ENCODE measurements at regions not wholly inside any gene's neighbourhood (a gene's known extent, or its start where the extent isn't known, plus 50 kb on each side); places are given as distances from the start of the nearest gene placed in this dataset.
"Not testable (repeated sequence)": the region's sequence is repeated elsewhere in the genome, so short reads cannot be mapped to it uniquely, and the experiment has no call there.

DNA sequence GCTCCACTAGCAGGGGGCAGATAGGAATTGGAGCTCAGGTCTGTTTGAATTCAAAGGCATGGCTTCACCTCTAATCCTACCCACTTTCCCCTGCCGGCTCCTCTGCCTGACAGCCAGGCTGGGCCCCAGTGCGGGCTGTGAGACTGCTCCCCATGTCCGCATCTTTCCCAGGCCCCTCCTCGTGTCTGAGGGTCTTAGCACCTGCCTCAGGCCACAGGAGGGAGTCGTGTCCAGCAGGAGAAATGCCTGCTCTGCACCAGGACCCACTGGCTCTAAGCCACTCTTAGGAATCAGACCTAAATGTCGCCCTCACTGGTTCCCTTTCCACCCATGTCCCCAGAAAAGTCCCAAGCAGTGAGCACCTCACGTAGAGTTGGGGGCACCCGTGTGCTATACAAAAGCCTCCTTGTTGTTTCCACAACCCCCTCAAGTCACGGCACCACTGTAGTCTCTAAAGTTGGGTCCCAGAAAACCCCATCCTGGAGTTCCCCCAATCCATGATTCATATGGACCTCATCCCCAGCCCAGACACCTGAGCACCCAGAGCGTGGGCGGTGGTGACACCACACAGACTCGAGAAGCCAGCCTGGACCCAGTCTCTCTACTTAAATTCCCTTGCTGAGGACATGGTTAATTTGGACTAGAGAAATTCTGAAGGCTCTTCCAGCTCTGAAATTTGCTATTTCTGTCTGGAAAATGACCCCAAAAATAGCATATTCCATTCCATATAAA, 466.4 kb upstream of the ZMIZ1 start:
- peak; percentile 52 to 73 (median 63) for DNase-seq

DNA sequence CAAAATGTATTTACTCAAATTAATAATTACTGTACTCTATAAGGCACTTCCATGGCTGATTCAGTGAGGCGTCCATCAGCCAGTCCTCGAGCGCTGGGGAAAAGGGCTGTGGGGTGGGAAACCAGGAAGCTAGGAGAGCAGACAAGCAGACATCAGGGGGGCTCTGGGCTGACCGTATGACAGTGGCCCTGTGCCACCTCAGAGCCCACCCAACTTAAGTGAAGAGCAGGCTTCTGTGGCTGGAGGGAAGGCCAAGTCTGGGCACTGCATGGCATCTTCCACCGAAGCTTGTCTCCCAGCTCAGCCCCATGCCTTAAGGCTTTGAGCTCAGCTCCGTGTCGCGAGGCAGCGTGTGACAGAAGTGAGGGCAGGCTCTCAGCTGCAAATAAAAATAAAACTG, 464.5 kb upstream of the ZMIZ1 start:
- DNase-seq, result no peak

DNA sequence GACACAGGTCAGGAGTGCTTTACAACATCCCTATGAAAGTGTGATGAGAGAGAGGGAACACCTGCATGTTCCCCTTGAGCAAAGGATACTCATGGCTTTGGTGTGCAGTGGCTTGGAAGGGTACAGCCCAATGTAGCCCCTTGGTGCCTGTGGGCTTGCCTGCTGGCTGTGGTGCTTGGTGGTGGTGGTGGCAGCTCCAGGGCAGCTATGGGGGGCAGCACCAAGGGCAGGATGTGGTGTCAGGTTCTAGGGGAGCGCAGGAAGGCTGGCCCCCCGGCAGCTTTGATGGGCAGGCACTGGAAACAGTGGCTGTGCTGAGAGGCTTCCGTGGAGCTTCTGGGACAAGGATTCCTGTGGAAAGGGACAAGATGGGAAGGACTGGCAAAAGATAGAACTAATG, 464.0 kb upstream of the ZMIZ1 start:
- DNase-seq, result no peak

DNA sequence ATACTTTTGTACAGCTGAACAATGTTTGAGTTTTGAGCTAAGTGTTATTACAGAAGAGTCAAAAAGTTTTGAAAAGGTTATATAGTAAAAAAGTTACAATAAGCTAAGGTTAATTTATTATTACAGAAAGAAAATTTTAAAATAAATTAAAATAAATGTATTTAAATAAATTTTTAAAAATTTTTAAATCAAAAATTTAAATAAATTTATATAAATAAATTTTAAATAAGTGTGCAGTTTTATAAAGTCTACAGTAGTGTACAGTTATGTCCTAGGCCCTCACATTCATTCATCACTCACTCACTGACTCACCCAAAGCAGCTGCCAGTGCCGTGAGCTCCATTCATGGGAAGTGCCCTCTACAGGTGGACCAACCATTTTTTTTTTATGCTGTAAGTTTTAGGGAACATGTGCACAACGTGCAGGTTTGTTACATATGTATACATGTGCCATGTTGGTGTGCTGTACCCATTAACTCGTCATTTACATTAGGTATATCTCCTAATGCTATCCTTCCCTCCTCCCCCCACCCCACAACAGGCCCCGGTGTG, 462.9 kb upstream of the ZMIZ1 start:
- DNase-seq, result peak in 1 of 3 donors; percentile 26

DNA sequence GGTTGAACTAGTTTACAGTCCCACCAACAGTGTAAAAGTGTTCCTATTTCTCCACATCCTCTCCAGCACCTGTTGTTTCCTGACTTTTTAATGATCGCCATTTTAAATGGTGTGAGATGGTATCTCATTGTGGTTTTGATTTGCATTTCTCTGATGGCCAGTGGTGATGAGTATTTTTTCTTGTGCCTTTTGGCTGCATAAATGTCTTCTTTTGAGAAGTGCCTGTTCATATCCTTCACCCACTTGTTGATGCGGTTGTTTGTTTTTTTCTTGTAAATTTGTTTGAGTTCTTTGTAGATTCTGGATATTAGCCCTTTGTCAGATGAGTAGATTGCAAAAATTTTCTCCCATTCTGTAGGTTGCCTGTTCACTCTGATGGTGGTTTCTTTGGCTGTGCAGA, 462.0 kb upstream of the ZMIZ1 start:
- DNase-seq, result not testable (repeated sequence)

DNA sequence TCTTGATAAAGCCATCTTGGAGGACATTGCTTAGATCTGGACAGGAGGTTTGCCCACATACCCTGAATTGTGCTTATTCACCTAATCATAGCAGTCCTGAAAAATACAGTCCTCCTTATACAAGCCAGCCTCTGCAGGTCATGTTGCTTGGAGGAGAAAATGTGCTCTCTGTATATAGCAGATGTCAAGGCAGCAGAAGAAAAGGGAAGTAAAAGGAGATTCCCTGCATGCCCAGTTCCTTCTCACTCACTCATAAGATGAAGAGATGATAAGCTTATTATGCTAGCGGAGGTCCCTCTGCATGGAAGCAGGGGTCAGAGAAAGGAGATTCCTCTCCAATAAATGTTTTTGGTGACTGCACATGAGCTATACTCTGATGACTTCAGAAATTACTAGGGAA, 458.8 kb upstream of the ZMIZ1 start:
- peak in 1 of 3 donors; percentile 20 for DNase-seq

DNA sequence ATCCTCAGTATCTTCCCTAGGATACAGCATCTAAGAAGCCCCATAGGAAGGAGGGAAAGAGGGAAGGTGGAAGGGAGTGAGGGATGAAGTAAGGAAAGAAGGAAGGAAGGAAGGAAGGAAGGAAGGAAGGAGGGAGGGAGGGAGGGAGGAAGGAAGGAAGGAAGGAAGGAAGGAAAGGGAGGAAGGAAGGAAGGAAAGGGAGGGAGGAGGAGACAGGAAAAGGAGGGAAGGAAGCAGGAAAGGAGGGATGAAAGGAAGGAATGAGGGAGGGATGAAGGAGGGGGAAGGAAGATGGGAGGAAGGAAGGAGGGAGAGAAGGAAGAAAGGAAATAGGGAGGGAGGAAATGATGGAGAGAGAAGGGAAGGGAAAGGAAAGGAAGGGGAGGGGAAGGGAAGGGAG, 455.6 kb upstream of the ZMIZ1 start:
- DNase-seq, result no peak

DNA sequence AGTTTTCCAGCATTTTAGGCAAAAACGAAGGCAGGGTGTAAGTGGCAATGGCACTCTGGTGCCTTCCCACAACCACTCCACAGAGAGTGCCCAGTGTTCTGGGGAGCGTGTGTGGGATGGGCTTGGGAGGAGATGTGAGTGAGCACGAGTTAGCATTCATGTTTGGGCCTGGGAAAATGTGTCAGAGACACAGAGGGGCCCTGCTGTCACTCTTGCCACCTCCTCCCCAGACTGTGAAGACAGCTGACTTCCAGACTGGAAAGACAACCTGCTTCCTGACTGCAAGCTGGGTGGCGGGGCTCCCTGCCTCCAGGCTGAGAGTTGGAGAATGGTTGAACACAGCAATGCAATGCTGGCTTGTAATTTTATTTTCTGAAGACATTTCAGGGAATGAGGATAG, 454.5 kb upstream of the ZMIZ1 start:
- no peak for DNase-seq

DNA sequence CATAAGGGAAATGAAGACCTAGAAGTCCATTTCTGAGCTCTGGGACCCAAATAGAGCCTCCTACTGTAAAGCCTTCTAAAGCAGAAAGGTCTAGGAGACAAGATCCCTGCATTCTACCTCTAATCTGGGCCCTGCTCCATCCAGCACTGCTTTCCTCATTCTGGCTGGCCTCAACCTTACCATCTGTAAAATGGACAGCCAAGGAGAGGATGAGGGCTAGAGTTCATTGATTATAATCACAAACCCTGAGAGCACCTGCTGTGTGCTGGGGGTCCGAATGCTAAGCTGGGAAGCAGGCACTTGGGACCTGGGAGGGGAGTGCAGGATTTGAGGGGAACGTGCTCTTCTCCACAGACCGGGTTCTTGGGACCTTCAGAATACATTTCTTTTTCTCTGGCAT, 454.0 kb upstream of the ZMIZ1 start:
- no peak for DNase-seq

DNA sequence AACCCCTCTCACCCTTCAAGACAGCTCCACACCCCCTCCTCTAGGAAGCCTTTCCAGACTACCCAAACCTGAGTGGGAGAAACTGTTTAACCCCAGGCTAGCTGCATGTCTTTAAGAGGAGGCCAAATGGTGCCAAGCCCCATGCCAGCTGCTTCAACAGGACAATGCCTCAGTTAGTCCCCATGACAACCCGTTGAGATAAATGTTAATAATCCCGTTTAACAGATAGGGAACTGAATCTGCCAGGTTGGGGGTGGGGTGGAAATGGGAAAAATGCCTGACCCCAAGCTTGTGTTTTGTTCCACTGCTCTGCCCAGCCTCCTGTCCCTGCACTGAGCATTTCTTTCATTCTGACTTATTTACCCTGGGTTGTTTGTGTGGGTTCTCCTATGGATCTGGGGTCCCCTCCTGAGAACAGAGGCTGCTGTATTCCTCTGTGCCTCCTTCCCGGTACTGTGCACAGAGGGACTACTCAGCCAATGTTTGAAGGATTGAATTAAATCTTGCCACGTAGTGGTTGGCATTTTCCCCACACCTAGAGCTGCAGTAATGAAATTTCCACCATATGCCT, 452.6 kb upstream of the ZMIZ1 start:
- DNase-seq, result no peak

DNA sequence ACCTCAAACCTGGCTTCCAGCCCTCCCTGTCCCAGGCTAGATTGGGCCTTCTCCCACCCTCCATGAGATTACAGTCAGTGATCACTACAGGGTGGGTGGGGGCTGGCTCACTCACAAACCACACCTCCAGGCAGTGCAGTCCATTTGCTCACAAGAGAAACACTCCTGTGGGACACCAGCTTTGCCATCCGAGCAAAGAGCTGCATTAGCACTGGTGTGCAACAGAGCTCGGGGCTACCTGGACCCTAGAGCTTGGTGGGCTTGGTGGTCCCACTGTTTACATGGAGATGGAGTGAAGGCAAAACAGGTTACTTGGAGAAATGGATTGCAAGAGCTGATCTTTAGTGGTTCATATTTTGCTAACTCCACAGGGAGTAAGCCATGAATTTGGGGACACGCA, 451.7 kb upstream of the ZMIZ1 start:
- DNase-seq, result no peak

DNA sequence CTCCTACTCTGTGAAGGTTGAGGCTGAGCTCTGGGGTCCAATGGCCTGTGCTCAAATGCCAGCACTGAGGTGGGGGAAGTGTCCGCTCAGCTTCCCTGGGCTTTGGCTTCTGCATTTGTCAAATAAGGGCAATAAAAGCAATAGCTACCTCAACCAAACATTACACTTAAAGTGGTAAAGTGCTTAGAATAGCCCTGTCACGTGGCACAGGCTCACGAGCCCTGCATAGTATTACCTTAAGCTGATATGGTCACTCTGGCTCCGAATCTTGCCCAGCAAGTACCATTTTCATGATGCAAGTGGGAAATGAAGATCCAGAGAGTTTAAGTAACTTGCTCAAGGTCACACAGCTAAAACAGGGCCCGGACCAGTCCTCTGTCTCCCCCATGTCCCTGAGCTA, 451.1 kb upstream of the ZMIZ1 start:
- no peak for DNase-seq

DNA sequence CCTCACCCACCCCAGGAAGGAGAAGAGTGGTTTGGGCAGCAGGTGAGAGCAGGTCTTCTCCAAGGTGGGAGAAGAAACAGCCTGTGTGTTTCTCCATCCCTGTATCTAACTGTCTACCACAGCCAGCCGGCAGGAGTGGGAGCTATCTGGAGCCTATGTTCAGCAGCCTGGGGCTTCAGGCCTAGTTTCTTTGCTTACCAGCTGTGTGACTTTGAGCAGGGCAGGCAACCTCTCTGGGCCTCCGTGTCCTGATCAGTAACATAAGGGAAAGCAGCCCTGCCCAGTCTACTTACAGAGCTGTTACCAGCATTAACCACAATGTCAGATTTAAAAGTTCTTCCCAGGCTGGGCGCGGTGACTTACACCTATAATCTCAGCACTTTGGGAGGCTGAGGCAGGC, 450.7 kb upstream of the ZMIZ1 start:
- DNase-seq, result no peak

DNA sequence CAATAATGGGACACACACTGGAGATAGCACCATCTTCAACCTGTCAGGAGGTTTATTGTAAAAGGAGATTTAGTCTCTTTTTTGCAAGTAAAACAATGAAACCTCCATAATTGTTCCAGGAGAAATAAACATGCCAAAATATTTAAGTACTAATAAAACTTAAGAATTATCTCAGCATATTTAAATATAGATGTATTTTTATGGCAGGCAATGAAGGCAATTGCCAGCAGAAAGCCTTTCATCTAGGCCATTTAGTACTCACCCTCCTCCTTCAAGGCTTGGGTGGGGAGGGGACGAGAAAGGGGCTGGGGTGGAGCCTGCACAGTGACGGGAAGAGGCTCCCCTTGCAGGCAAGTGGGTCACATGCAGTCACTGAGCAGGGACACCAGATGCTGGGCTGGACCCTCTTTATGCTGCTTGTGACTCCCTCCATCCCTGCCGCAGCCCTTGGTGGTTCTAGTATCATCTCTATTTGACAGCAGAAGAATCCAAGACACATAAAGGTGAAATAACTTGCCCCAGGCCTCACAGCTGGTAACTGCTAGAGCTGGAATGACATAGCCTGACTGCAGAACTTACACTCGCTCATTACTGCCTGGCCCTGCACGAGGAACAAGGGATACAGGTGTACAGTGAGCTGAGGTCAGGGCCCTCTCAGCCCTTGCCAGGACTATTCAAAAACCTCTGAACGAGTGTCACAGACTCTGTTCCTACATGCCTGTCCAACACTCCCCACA, 449.5 kb upstream of the ZMIZ1 start:
- DNase-seq, result no peak

DNA sequence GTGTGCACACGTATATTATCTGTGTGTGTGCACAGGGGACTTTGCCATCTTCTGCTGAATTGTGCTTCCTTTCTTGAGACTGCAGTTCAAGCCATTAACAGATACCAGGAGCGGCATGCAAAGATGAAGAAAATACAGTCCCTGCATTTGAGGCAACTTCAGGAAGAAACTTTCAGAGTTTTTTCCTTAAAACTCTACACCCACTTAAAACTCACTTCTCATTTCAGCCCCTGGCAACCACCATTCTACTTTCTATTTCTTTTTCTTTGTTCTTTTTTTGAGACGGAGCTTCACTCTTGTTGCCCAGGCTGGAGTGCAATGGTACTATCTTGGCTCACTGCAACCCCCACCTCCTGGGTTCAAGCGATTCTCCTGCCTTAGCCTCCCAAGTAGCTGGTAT, 448.9 kb upstream of the ZMIZ1 start:
- DNase-seq, result peak; percentile 26 to 48 (median 37)

DNA sequence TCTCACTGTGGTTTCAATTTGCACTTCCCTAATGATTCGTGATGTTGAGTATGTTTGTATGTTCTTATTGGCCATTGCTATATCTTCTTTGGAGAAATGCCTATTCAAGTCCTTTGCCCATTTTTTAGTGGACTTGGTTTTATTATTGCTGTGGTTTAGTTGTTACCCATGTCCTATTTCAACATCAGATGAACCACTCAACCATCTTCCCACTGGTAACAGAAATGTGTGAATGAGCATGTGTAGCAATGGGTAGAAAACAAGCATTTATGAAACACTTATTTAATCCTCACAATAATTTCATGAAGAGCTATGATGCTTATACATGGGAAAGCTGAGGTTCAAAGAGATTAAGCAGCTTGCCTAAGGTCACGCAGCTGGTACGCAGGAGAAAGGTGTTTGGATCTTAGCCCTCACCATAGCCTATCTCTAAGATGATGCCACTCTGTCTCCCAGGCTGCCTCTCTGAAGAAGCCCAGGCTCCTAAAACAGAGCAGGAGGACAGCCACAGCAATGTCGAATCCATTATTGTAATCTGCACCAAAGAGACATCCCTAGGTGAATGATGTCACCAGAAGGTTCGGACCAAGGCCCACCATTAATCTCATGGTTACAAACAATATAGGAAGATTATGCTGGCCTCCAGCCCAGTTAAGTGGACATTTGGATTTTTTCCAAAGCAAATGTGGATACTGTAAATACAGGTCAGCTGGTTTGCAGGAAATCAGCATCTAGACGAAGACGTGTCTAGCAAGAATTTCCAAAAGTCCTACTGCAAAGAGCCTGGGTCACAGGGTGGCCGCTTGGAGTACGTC, 447.6 kb upstream of the ZMIZ1 start:
- DNase-seq, result no peak

DNA sequence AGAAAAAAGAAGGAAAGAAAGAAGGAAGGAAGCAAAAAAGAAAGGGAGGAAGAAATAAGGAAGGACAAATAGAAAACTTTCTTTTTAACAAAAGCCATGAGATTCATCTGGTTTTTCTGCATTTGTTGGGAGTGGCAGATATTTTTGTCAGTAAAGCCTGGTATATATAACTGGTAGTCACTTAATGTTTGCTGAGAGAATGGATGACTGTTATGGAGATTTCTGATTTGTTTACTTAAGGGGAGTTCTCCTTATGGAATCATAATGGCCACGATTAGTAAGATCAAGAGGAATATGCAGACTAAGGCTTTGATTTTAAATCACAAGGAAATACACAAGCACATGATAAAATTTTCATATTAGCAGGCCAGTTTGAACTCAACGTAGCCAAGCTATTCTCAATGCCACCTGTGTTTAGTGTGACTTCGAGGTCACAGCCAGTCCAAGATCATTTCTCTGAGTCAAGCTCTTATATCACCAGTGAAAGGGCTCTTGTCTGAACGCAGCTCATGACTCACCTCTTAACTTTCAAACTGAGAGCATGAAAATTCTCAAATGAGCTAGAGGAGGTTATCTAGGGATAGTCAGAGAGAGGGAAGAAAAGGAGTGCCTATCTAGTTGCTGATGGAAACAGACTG, 445.1 kb upstream of the ZMIZ1 start:
- peak in 1 of 3 donors; percentile 35 for DNase-seq

DNA sequence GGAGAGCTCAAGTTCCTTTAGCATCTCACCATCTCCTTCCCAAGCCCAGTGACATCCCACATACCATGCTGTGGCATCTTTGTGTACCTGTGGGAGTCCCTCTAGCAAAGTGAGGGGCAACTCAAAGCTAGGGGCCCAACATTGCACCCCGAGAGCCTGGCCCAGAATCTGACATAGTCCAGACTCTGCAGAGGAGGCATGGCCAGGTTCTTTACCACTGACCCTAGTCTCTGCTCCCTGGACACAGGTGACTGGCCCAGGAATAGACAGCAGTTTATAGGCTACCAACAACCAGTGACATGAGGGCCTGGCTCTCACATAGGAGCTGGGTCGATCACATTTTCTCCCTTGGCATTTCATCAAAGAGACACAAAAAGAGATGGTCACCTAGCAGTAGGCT, 444.0 kb upstream of the ZMIZ1 start:
- DNase-seq, result no peak

DNA sequence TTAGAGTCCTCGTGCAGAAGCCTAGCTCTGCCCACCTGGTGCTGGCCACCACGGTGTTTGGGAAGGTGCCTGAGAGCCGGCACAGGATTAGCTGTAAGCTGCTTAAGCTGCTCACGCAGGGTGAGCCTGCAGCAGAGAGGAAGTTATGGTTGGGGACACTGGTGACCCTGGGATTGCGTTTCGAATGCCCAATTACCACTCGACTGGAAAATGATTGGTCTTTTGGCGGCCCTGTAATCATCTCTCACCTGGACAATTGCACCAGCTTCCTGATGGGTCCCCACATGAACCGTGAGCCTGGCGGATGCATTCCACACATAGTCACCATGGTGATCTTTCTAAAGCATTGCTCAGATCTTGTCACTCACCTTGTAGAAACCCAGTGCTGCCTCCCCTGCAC, 442.3 kb upstream of the ZMIZ1 start:
- no peak for DNase-seq

DNA sequence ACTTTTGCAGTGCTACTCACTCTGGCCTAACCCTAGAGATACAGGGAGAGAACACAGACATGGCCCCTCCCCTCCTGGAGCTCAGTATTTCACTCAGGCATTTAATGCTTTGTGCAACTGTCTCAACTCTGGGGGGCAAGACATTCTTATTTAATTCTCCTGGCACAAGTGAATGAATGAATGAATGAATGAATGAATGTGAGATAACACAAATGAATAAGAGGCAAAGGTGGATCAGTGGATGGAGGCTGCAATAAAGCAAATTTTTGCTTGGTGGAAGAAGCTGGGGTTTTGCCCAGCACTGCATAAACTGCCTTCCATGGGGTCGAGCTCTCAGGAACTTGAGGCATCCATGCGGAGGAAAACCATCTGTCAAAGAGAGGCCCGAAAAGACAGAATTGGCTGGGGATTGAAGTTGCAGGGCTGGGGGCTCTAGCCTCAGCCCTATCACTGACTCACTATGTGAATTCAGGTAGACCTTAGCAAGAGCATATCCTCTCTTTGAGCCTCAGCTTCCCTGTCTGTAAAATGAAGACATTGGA, 441.4 kb upstream of the ZMIZ1 start:
- DNase-seq, result no peak

DNA sequence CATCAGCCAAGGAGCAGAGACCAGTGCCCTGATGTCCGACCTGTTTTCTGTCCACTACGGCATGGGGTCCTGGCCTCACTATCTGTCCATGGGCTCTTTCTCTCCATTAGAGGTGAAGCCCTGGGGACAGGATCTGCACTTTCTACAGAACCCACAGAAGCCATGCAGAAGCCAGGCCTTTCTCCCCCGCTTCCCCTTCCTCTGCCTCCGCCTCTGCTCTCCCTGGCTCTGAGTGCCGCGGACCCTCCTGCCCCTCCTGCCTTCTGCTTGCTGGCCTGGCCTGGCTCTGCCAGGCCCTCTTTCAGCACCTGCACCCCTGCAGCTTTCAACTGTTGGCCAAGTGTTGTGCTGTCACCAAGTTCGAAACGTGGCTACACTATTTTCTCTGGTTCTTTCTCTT, 439.8 kb upstream of the ZMIZ1 start:
- peak in 1 of 3 donors; percentile 34 for DNase-seq

DNA sequence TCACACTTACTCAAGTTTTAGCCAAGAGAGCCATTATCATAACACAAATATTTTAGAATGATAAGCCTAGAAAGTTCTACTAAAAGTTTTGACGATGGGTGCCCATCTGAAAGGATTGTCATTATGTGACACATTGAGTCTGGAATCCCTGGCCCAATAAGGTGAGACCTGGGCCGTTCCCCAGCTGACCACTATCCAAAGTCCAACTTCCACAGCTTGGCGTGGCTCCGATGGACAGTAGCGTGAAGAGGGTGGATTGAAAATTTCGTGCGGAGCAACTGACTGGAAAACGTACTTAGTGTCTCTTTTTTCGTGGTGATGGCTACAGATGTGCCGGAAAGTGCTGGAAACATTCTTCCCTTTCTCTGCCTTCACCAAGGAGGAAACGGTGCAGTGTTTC, 439.0 kb upstream of the ZMIZ1 start:
- no peak for DNase-seq

All from suppressor macrophage treated with lipopolysaccharide for 1 hour (primary cell).